RWPE2 (cell line): ENCODE measurements at regions not wholly inside any gene's neighbourhood (a gene's known extent, or its start where the extent isn't known, plus 50 kb on each side); places are given as distances from the start of the nearest gene placed in this dataset.

Experiments
- ATAC-seq: fragments of 200-7000 bp; cut with Tn5 transposase; 3 replicates; pipeline ENCODE4 v1.9.1; 2021; ENCODE audit warnings: low read depth
- DNase-seq: peaks from one replicate; pipeline ENCODE4 v3.0.0-alpha.2; 2020; ENCODE audit warnings: low spot score
- H3K27ac ChIP-seq: fragments of 450-650 bp; 2 replicates; pipeline ENCODE4 v1.5.1; 2017; ENCODE audit warnings: mild to moderate bottlenecking; ENCODE audit not compliant: poor library complexity, severe bottlenecking
- H3K27me3 ChIP-seq: fragments of 250-450 bp; sonication (Bioruptor Pico); 2 replicates; pipeline ENCODE4 v1.5.1; 2021; ENCODE audit warnings: mild to moderate bottlenecking, moderate library complexity; ENCODE audit not compliant: insufficient read depth, poor library complexity, severe bottlenecking
- H3K36me3 ChIP-seq: fragments of 250-450 bp; sonication (Bioruptor Pico); 2 replicates; pipeline ENCODE4 v1.5.1; 2020; ENCODE audit warnings: low read depth, mild to moderate bottlenecking, moderate library complexity
- H3K4me1 ChIP-seq: fragments of 250-450 bp; sonication (Bioruptor Pico); 2 replicates; pipeline ENCODE4 v1.5.1; 2021; ENCODE audit warnings: mild to moderate bottlenecking, moderate library complexity; ENCODE audit not compliant: insufficient read depth, poor library complexity, severe bottlenecking
- H3K4me3 ChIP-seq: fragments of 250-450 bp; sonication (Bioruptor Pico); 2 replicates; pipeline ENCODE4 v1.5.1; 2021; ENCODE audit warnings: mild to moderate bottlenecking, moderate library complexity; ENCODE audit not compliant: severe bottlenecking
- H3K9me3 ChIP-seq: fragments of 250-450 bp; sonication (Bioruptor Pico); 2 replicates; pipeline ENCODE4 v1.5.1; 2021; ENCODE audit warnings: mild to moderate bottlenecking, moderate library complexity; ENCODE audit not compliant: severe bottlenecking
- TF ChIP-seq, protein P1 (sequence below): fragments of 450-650 bp; IDR thresholded peaks from one replicate; pipeline ENCODE4 v1.5.1; 2017; ENCODE audit warnings: mild to moderate bottlenecking, moderate library complexity; ENCODE audit not compliant: poor library complexity, severe bottlenecking

DNA sequence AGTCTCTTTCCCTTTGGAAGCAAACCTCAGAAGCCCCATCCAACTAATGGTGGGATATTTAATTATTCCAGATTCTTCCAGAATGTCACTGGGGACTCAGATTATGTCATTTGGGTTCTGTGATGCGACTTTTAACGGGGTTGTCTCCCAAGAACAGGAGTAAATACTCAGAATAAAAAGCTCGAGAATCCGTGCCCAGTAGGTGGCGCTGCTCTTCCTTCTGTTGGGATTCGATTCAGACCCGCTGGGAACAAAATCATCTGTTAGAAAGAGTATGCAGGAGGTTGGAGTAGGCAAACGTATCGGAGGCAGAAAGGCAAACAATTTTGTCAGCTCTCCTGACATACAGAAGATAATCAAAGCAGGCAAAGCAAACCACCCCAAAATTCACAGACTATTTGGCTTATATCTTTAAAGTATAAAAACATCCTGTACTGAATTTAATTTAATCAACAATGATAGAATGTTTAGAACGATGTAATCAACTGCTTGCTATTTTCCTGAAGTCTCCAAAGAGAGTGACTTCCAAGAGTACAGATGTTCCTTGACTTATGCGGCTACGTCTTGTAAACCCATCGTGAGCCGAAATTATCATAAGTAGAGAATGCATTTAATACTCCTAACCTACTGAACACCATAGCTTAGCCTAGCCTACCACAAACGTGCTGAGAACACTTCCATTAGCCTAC is 169.8 kb upstream of the RAI14 start:
- ATAC-seq, result peak; percentile 46; the same call in 2 of the 3 replicates
- H3K27ac ChIP-seq, result peak overlapping the region; percentile 51

DNA sequence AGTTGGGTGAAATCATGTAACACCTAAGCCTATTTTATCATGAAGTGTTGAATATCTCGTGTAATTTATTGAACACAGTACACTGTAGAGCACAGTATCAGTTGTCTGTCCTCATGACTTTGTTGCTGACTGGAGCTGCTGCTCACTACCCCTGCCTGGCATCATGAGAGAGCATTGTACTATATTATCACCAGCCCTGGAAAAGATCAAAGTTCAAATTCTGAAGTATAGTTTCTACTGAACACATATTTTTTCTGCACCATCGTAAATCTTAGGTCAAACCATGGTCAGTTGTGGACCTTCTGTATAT is 169.3 kb upstream of the RAI14 start:
- TF ChIP-seq, protein P1, sequence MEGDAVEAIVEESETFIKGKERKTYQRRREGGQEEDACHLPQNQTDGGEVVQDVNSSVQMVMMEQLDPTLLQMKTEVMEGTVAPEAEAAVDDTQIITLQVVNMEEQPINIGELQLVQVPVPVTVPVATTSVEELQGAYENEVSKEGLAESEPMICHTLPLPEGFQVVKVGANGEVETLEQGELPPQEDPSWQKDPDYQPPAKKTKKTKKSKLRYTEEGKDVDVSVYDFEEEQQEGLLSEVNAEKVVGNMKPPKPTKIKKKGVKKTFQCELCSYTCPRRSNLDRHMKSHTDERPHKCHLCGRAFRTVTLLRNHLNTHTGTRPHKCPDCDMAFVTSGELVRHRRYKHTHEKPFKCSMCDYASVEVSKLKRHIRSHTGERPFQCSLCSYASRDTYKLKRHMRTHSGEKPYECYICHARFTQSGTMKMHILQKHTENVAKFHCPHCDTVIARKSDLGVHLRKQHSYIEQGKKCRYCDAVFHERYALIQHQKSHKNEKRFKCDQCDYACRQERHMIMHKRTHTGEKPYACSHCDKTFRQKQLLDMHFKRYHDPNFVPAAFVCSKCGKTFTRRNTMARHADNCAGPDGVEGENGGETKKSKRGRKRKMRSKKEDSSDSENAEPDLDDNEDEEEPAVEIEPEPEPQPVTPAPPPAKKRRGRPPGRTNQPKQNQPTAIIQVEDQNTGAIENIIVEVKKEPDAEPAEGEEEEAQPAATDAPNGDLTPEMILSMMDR, result no peak
- no peak overlapping the region for H3K4me3 ChIP-seq
- ATAC-seq (no peak), DNase-seq (no peak)
- H3K27ac ChIP-seq, result peak overlapping the region; percentile 51
- no peaks in the 10 kb centered on the region for H3K27me3 ChIP-seq
- H3K9me3 ChIP-seq, result no peaks in the 10 kb centered on the region
- H3K36me3 ChIP-seq, result no peaks in the 10 kb centered on the region
- H3K4me1 ChIP-seq, result peaks cover 20% of the 10 kb centered on the region

More for the DNA sequence above, 169.8 kb upstream of the RAI14 start:
- Histone ChIP-seq H3K36me3 (no peaks in the 10 kb centered on the region), H3K9me3 (no peaks in the 10 kb centered on the region), H3K27me3 (no peaks in the 10 kb centered on the region), H3K4me1 (peaks cover 20% of the 10 kb centered on the region), H3K4me3 (no peak overlapping the region)
- TF ChIP-seq, protein P1, result peak; percentile 98
- DNase-seq, result no peak

DNA sequence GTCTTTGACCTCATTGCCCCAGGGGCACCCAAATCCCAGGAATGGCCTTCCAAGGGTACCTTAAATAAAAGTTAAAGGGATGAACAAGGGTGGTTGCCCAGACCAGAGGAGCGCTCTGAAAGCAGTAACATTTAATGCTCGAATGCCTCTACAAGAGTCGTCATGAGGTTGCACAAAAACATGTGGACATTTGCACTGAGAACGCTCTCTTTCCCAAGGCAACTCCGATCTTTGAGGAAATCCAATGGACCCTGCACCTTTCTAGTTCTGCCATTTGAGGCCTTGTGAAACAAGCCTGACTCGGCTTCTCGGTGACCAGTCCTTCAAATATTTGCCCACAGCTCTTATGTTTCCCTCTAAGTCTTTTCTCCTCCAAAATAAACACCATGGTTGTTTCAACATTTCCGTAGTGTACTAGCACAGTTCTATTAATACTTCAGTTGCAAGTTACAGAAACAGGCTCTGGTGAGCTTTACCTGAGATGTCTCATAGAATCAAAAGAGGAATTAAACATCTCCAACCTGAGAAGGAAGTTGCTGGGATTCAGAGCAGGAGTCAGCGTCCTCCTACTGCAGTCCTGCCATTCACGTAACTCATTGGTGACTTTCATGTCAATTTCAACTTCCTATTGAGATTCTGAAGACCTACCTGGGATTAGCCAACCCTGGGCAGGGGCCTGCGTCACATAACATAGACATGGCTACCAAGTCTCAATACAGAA is 168.8 kb upstream of the RAI14 start:
- Histone ChIP-seq H3K4me3 (no peak overlapping the region), H3K27ac (peak overlapping the region; percentile 51), H3K36me3 (no peaks in the 10 kb centered on the region), H3K4me1 (peaks cover 20% of the 10 kb centered on the region), H3K9me3 (no peaks in the 10 kb centered on the region), H3K27me3 (no peaks in the 10 kb centered on the region)
- no peak for DNase-seq
- ATAC-seq, result peak; percentile 91
- TF ChIP-seq, protein P1, result no peak

DNA sequence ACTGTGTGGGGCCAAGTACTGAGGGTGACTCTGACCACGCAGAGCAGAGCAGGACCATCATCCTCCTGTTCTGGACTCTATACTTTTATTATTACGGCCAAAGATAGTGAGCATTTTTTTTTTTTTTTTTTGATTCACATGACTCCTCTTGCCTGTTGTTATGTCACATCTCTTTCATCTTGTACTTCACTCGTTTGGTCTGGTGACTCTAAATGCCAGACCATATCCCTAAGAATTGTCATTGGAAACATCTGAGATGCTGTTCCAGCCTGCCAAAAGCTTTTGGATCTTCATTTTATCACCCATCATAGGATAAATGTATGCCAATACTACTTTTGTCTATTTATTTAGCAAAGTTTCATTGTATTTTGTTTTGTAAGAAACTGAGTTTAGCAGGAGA is 168.2 kb upstream of the RAI14 start:
- H3K9me3 ChIP-seq, result no peaks in the 10 kb centered on the region
- no peak for ATAC-seq
- no peaks in the 10 kb centered on the region for H3K27me3 ChIP-seq
- no peak overlapping the region for H3K4me3 ChIP-seq
- peak overlapping the region; percentile 51 for H3K27ac ChIP-seq
- peaks cover 20% of the 10 kb centered on the region for H3K4me1 ChIP-seq
- TF ChIP-seq, protein P1, result no peak
- no peak for DNase-seq
- no peaks in the 10 kb centered on the region for H3K36me3 ChIP-seq

DNA sequence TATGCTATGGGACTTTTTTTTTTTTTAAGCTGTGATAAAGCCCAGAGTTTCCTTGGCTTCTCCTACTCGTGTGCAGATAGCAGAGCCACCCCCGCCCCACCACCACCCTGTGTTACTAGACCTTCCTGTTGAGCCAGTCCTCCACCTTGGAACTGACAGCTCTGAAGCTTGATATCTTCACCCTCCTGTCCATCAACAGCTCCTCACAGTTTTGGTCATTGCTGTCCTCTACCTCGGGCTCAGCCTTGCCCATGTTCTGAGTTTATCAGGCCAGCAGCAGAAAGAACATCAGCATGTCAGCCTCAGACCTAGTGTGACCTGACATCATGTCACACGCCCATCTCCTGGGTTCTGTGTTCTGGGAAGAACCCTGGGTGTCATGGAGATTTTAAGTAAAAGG is 167.1 kb upstream of the RAI14 start:
- Histone ChIP-seq H3K36me3 (no peaks in the 10 kb centered on the region), H3K4me1 (peaks cover 20% of the 10 kb centered on the region), H3K4me3 (no peak overlapping the region), H3K27ac (no peak overlapping the region), H3K27me3 (no peaks in the 10 kb centered on the region), H3K9me3 (no peaks in the 10 kb centered on the region)
- ATAC-seq, result no peak
- TF ChIP-seq, protein P1, result no peak
- DNase-seq, result no peak
